ENCODE measurements at regions not wholly inside any gene's neighbourhood (a gene's known extent, or its start where the extent isn't known, plus 50 kb on each side); places are given as distances from the start of the nearest gene placed in this dataset.

GRCh38 chr18:78722386-78722785 lies 257.2 kb upstream of the SALL3 start:
- H3K4me1 Mint-ChIP-seq: peaks cover 41% of the 10 kb centered on the region
- H3K27me3 Mint-ChIP-seq (ENCODE audit: low read depth): peaks cover 11% of the 10 kb centered on the region
- H3K4me3 Mint-ChIP-seq: peak overlapping the region; percentile 67
- no peaks in the 10 kb centered on the region for H3K36me3 Mint-ChIP-seq (ENCODE audit: low read depth)
- no peak for DNase-seq (ENCODE audit: low read depth, low spot score)
- peak overlapping the region; percentile 1 for H3K27ac Mint-ChIP-seq (ENCODE audit: unreplicated experiment)
- peaks cover 4% of the 10 kb centered on the region for H3K9me3 Mint-ChIP-seq
- TF ChIP-seq CTCF (conservative IDR thresholded peaks at IDR 0.05): no peak

GRCh38 chr18:78722929-78723710 lies 256.5 kb upstream of the SALL3 start:
- no peak for DNase-seq (ENCODE audit: low read depth, low spot score)
- no peak for TF ChIP-seq CTCF (conservative IDR thresholded peaks at IDR 0.05)
- H3K9me3 Mint-ChIP-seq: peaks cover 4% of the 10 kb centered on the region
- H3K4me1 Mint-ChIP-seq: peaks cover 41% of the 10 kb centered on the region
- H3K4me3 Mint-ChIP-seq: peak overlapping the region; percentile 44
- H3K27ac Mint-ChIP-seq (ENCODE audit: unreplicated experiment): peak overlapping the region; percentile 95
- H3K36me3 Mint-ChIP-seq (ENCODE audit: low read depth): no peaks in the 10 kb centered on the region
- peaks cover 11% of the 10 kb centered on the region for H3K27me3 Mint-ChIP-seq (ENCODE audit: low read depth)

GRCh38 chr18:78724214-78724914 lies 255.3 kb upstream of the SALL3 start:
- no peak overlapping the region for H3K4me3 Mint-ChIP-seq
- no peak overlapping the region for H3K27ac Mint-ChIP-seq (ENCODE audit: unreplicated experiment)
- no peak for TF ChIP-seq CTCF (conservative IDR thresholded peaks at IDR 0.05)
- peaks cover 11% of the 10 kb centered on the region for H3K27me3 Mint-ChIP-seq (ENCODE audit: low read depth)
- DNase-seq (ENCODE audit: low read depth, low spot score): no peak
- H3K9me3 Mint-ChIP-seq: no peaks in the 10 kb centered on the region
- H3K4me1 Mint-ChIP-seq: peaks cover 41% of the 10 kb centered on the region
- no peaks in the 10 kb centered on the region for H3K36me3 Mint-ChIP-seq (ENCODE audit: low read depth)

GRCh38 chr18:78725426-78725825 lies 254.2 kb upstream of the SALL3 start:
- no peak for TF ChIP-seq CTCF (conservative IDR thresholded peaks at IDR 0.05)
- Mint-ChIP-seq H3K4me1 (peaks cover 37% of the 10 kb centered on the region), H3K9me3 (no peaks in the 10 kb centered on the region), H3K27me3 (ENCODE audit: low read depth) (peaks cover 9% of the 10 kb centered on the region), H3K36me3 (ENCODE audit: low read depth) (no peaks in the 10 kb centered on the region), H3K27ac (ENCODE audit: unreplicated experiment) (no peak overlapping the region), H3K4me3 (no peak overlapping the region)
- DNase-seq (ENCODE audit: low read depth, low spot score): no peak

GRCh38 chr18:78726326-78727056 lies 253.1 kb upstream of the SALL3 start:
- no peaks in the 10 kb centered on the region for H3K9me3 Mint-ChIP-seq
- no peak for DNase-seq (ENCODE audit: low read depth, low spot score)
- no peak overlapping the region for H3K4me3 Mint-ChIP-seq
- H3K4me1 Mint-ChIP-seq: peaks cover 27% of the 10 kb centered on the region
- no peak overlapping the region for H3K27ac Mint-ChIP-seq (ENCODE audit: unreplicated experiment)
- TF ChIP-seq CTCF (conservative IDR thresholded peaks at IDR 0.05): no peak
- H3K36me3 Mint-ChIP-seq (ENCODE audit: low read depth): no peaks in the 10 kb centered on the region
- H3K27me3 Mint-ChIP-seq (ENCODE audit: low read depth): peaks cover 9% of the 10 kb centered on the region

Measured in neural crest cell (in vitro differentiated cells).